GM12878 (cell line): ENCODE measurements at regions not wholly inside any gene's neighbourhood (a gene's known extent, or its start where the extent isn't known, plus 50 kb on each side); places are given as distances from the start of the nearest gene placed in this dataset.

Experiments used
- ATAC-seq: fragments of 200-7000 bp; cut with Tn5 transposase; 3 replicates; pipeline ENCODE4 v1.9.1; 2020; ENCODE audit warnings: mild to moderate bottlenecking, moderate library complexity
- BruUV-seq: library from RNA; stranded (reverse); fragments of 400-500 nt; replicated peaks from 2 replicates; lab custom pipeline; 2021; lab: Mats Ljungman, UMichigan
- CTCF ChIA-PET: fragments of 300-600 bp; sonication (Branson Sonifier 250); formaldehyde crosslinking; extraction: SDS; loops from one replicate; lab custom pipeline; 2021; ENCODE audit warnings: inconsistent platforms; lab: Yijun Ruan, JAX
- POLR2A ChIA-PET: fragments of 350-600 bp; formaldehyde crosslinking; extraction: SDS; loops from one replicate; lab custom pipeline; 2021; ENCODE audit warnings: inconsistent platforms; lab: Charles Lee
- RAD21 ChIA-PET: fragments of 300-600 bp; sonication (Branson Sonifier 250); formaldehyde crosslinking; loops from one replicate; lab custom pipeline; 2023; ENCODE audit warnings: antibody characterized with exemption; ENCODE audit not compliant: unreplicated experiment; lab: Charles Lee
- SMC1A ChIA-PET: fragments of 300-600 bp; sonication (Branson Sonifier 250); formaldehyde crosslinking; loops from one replicate; lab custom pipeline; 2023; ENCODE audit not compliant: unreplicated experiment, uncharacterized antibody; lab: Charles Lee
- DNase-seq: peaks from one replicate; pipeline ENCODE4 v3.0.0-alpha.2; 2011; ENCODE audit warnings: low read depth, low spot score
- FAIRE-seq: peaks from 3 replicates; lab custom pipeline; 2011; peaks lifted over from hg19 to GRCh38; lab: Jason Lieb, UNC
- H2AFZ ChIP-seq: 2 replicates; pipeline ENCODE4 v1.6.0; 2011; ENCODE audit warnings: low read depth, low read length, control low read depth; ENCODE audit not compliant: control insufficient read depth
- H3K27ac ChIP-seq: 2 replicates; pipeline ENCODE4 v1.5.1; 2011; ENCODE audit warnings: control low read depth; ENCODE audit not compliant: control insufficient read depth, insufficient read depth
- H3K27me3 ChIP-seq, 2 experiments: replicated peaks in 1 of 2; 2 replicates each; pipeline versions ENCODE4 v1.6.0 to v1.6.1; 2011; ENCODE audit warnings: low read length in 1 of 2; ENCODE audit not compliant: control insufficient read depth in 2 of 2, insufficient read depth in 2 of 2
- H3K36me3 ChIP-seq, 2 experiments: 2 replicates each; pipeline ENCODE4 v1.5.1; 2011; ENCODE audit warnings: low read length in 1 of 2; ENCODE audit not compliant: control insufficient read depth in 2 of 2, insufficient read depth in 2 of 2
- H3K4me1 ChIP-seq: 2 replicates; pipeline ENCODE4 v1.6.1; 2011; ENCODE audit warnings: mild to moderate bottlenecking, low read length, moderate library complexity, mixed read lengths; ENCODE audit not compliant: control insufficient read depth, insufficient read depth
- H3K4me2 ChIP-seq: 2 replicates; pipeline ENCODE4 v1.6.0; 2011; ENCODE audit warnings: control low read depth; ENCODE audit not compliant: control insufficient read depth, insufficient read depth
- H3K4me3 ChIP-seq: fragments of 200-600 bp; sonication (generic); 2 replicates; pipeline ENCODE4 v1.5.1; 2016
- H3K79me2 ChIP-seq: 2 replicates; pipeline ENCODE4 v1.6.0; 2011; ENCODE audit warnings: low read length; ENCODE audit not compliant: control insufficient read depth, insufficient read depth
- H3K9ac ChIP-seq: 2 replicates; pipeline ENCODE4 v1.8.0; 2011; ENCODE audit warnings: low read length, control low read depth, mixed read lengths; ENCODE audit not compliant: control insufficient read depth, insufficient read depth
- H3K9me3 ChIP-seq: replicated peaks from 3 replicates; pipeline ENCODE4 v1.5.1; 2011; ENCODE audit warnings: mild to moderate bottlenecking, low read length; ENCODE audit not compliant: control insufficient read depth, insufficient read depth
- H4K20me1 ChIP-seq: 2 replicates; pipeline ENCODE4 v1.6.0; 2011; ENCODE audit not compliant: control insufficient read depth, insufficient read depth
- ATF7 ChIP-seq: fragments of 450-650 bp; IDR thresholded peaks from 2 replicates; pipeline ENCODE4 v1.6.1; 2016; ENCODE audit warnings: low read depth, mild to moderate bottlenecking
- CBFB ChIP-seq: IDR thresholded peaks from 2 replicates; pipeline ENCODE4 v1.6.1; 2016; ENCODE audit warnings: antibody characterized with exemption, low read depth
- EGR1 ChIP-seq, 2 experiments: IDR thresholded peaks; 1 replicate in 1 of 2; 2 replicates in 1 of 2; pipeline ENCODE4 v1.6.1; 2011 to 2012; ENCODE audit warnings: low read depth in 2 of 2, low read length in 2 of 2, borderline replicate concordance in 1 of 2, mild to moderate bottlenecking in 1 of 2, moderate library complexity in 1 of 2
- EP300 ChIP-seq, 2 experiments: fragments of 150-350 bp in 1 of 2; IDR thresholded peaks; 2 replicates each; pipeline ENCODE4 v1.6.1; 2011 to 2012; ENCODE audit warnings: low read depth in 2 of 2, low read length in 2 of 2, borderline replicate concordance in 1 of 2, improper control_type of control experiment in 1 of 2, inconsistent platforms in 1 of 2; ENCODE audit not compliant: control insufficient read depth in 1 of 2
- HDAC2 ChIP-seq: fragments of 200-600 bp; sonication (generic); IDR thresholded peaks from 2 replicates; pipeline ENCODE4 v1.6.1; 2017
- MTA2 ChIP-seq: fragments of 450-650 bp; IDR thresholded peaks from 2 replicates; pipeline ENCODE4 v1.6.1; 2016; ENCODE audit warnings: low read depth, mild to moderate bottlenecking, moderate library complexity
- NFYB ChIP-seq: IDR thresholded peaks from 2 replicates; pipeline ENCODE4 v1.6.1; 2011; ENCODE audit warnings: low read depth, mild to moderate bottlenecking, low read length, improper control_type of control experiment, moderate library complexity; ENCODE audit not compliant: insufficient read depth
- NR2C1 ChIP-seq: fragments of 450-650 bp; IDR thresholded peaks from 2 replicates; pipeline ENCODE4 v1.6.1; 2017; ENCODE audit warnings: antibody characterized with exemption, mild to moderate bottlenecking, moderate library complexity
- RBBP5 ChIP-seq: fragments of 200-600 bp; sonication (generic); conservative IDR thresholded peaks from 2 replicates; pipeline ENCODE4 v1.6.1; 2016
- SIX5 ChIP-seq: IDR thresholded peaks from 2 replicates; pipeline ENCODE4 v1.6.1; 2011; ENCODE audit warnings: mild to moderate bottlenecking, low read depth, low read length, moderate library complexity; ENCODE audit not compliant: severe bottlenecking
- SMAD5 ChIP-seq: IDR thresholded peaks from 2 replicates; pipeline ENCODE4 v1.6.1; 2016; ENCODE audit warnings: antibody characterized with exemption, low read depth
- SMC3 ChIP-seq: IDR thresholded peaks from 2 replicates; pipeline ENCODE4 v1.6.1; 2011; ENCODE audit warnings: low read length, improper control_type of control experiment, borderline replicate concordance
- TARDBP ChIP-seq: IDR thresholded peaks from 2 replicates; pipeline ENCODE4 v1.6.1; 2016; ENCODE audit warnings: borderline replicate concordance
- YY1 ChIP-seq: IDR thresholded peaks from 2 replicates; pipeline ENCODE4 v1.6.1; 2011; ENCODE audit warnings: low read depth, mild to moderate bottlenecking, low read length
- ZNF274 ChIP-seq: IDR thresholded peaks from one replicate; pipeline ENCODE4 v1.8.0; 2011; ENCODE audit not compliant: insufficient read length, insufficient read depth
- ZNF622 ChIP-seq: fragments of 450-650 bp; IDR thresholded peaks from 2 replicates; pipeline ENCODE4 v1.6.1; 2017; ENCODE audit warnings: mild to moderate bottlenecking, inconsistent platforms
- WGBS: methylation state at CpG from one replicate; pipeline ENCODE4 v1.1.6; 2016; ENCODE audit warnings: low lambda C conversion rate; ENCODE audit not compliant: insufficient replicate concordance, insufficient coverage; ENCODE audit errors: missing lambda C conversion rate; 5-methylcytosine and 5-hydroxymethylcytosine counted together
- in situ Hi-C: fragments of 300-500 bp; cut with MboI; formaldehyde crosslinking; loops from 9 replicates; pipeline ENCODE4 v1.14.3; 2018; ENCODE audit warnings: mixed read lengths
- intact Hi-C: fragments of 100-400 bp; cut with micrococcal nuclease; formaldehyde crosslinking; loops from one replicate; pipeline ENCODE4 v1.14.2; 2022; ENCODE audit not compliant: unreplicated experiment
- TF ChIP-seq, protein P1 (sequence below): fragments of 450-650 bp; IDR thresholded peaks from 2 replicates; pipeline ENCODE4 v1.6.1; 2017; ENCODE audit warnings: borderline replicate concordance
- TF ChIP-seq, protein P2 (sequence below): IDR thresholded peaks from 2 replicates; pipeline ENCODE4 v1.6.1; 2011; ENCODE audit warnings: low read depth, mild to moderate bottlenecking, low read length, moderate library complexity, borderline replicate concordance; ENCODE audit errors: extremely low read depth
- TF ChIP-seq, protein P3 (sequence below), 3 experiments: IDR thresholded peaks in 2 of 3; conservative IDR thresholded peaks in 1 of 3; 2 replicates each; pipeline ENCODE4 v1.5.1; 2011; ENCODE audit warnings: low read depth in 3 of 3, low read length in 3 of 3, mild to moderate bottlenecking in 3 of 3, control low read depth in 2 of 3, moderate library complexity in 2 of 3, inconsistent platforms in 1 of 3, mixed read lengths in 1 of 3; ENCODE audit not compliant: control insufficient read depth in 2 of 3, insufficient read depth in 1 of 3; ENCODE audit errors: extremely low read depth in 1 of 3
- TF ChIP-seq, protein P4 (sequence below): fragments of 450-650 bp; IDR thresholded peaks from 2 replicates; pipeline ENCODE4 v1.6.1; 2014; ENCODE audit warnings: mild to moderate bottlenecking

DNA sequence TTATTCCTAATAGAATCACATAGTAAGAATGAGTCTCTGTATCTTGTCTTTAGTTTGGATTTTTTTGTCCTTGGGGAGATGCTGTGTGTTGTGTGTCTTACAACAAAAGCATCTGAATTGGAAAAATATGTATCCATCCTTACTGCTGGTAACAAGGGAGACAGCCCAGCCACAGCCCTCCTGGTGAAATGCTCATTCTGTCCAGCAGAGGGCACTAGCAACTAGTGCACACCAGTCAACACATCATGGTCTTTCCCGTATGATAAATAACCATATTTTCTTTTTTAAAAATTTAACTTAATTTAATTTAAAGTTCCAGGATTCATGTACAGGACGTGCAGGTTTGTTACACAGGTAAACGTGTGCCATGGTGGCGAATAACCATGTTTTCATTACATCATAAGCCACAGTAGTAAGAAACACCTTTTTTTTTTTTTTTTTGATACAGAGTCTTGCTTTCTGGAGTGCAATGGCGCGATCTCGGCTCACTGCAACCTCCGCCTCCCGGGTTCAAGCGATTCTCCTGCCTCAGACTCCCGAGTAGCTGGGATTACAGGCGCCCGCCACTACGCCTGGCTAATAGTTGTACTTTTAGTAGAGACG, 245.1 kb downstream of the PTBP2 start:
- ChIA-PET CTCF (interaction anchor here (0.7 to 3.1 kb wide), 8 partner anchors 11 to 1879 kb away, joined by 3 to 13 read pairs (median 4); no protein-coding TSS in a partner anchor), SMC1A (no interaction called here), RAD21 (interaction anchor here (1.6 to 3.4 kb wide), 3 partner anchors 84 to 1087 kb away, joined by 5 to 12 read pairs (median 6); no protein-coding TSS in a partner anchor), POLR2A (no interaction called here)
- DNase-seq, result peak; percentile 28
- no peaks in the 10 kb centered on the region for H3K27me3 ChIP-seq
- H3K4me1 ChIP-seq, result no peaks in the 10 kb centered on the region
- H3K36me3 ChIP-seq, result no peaks in the 10 kb centered on the region
- H3K9ac ChIP-seq, result no peak overlapping the region
- ATAC-seq, result peak; percentile 95
- in situ Hi-C loops (loop anchor here (25.0 kb wide), 1 partner anchor 846 kb away; no protein-coding TSS in a partner anchor), intact Hi-C loops (loop anchor here (1.0 to 10.0 kb wide), 6 partner anchors 84 to 1501 kb away; no protein-coding TSS in a partner anchor)
- WGBS, result 26% methylated on average over 15 of the region's 15 CpGs
- no peaks in the 10 kb centered on the region for H3K9me3 ChIP-seq
- H2AFZ ChIP-seq, result no peak overlapping the region
- H3K4me2 ChIP-seq, result no peak overlapping the region
- H4K20me1 ChIP-seq, result no peaks in the 10 kb centered on the region
- BruUV-seq, result no TSS peak
- H3K4me3 ChIP-seq, result no peak overlapping the region
- FAIRE-seq, result peak; percentile 85
- no peak overlapping the region for H3K27ac ChIP-seq
- H3K79me2 ChIP-seq, result no peaks in the 10 kb centered on the region
- no peak for TF ChIP-seq NFYB
- no peak for TF ChIP-seq TARDBP
- TF ChIP-seq NR2C1, result no peak
- TF ChIP-seq ATF7, result peak; percentile 49
- no peak for TF ChIP-seq CBFB
- TF ChIP-seq SIX5, result no peak
- no peak for TF ChIP-seq EP300 (IDR thresholded peaks at IDR 0.05; ENCODE audit: borderline replicate concordance in 1 of 2, control insufficient read depth in 1 of 2, low read depth in 2 of 2, low read length in 2 of 2)
- no peak for TF ChIP-seq ZNF274
- no peak for TF ChIP-seq HDAC2
- TF ChIP-seq, protein P1, sequence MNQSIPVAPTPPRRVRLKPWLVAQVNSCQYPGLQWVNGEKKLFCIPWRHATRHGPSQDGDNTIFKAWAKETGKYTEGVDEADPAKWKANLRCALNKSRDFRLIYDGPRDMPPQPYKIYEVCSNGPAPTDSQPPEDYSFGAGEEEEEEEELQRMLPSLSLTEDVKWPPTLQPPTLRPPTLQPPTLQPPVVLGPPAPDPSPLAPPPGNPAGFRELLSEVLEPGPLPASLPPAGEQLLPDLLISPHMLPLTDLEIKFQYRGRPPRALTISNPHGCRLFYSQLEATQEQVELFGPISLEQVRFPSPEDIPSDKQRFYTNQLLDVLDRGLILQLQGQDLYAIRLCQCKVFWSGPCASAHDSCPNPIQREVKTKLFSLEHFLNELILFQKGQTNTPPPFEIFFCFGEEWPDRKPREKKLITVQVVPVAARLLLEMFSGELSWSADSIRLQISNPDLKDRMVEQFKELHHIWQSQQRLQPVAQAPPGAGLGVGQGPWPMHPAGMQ, result no peak
- TF ChIP-seq, protein P2, sequence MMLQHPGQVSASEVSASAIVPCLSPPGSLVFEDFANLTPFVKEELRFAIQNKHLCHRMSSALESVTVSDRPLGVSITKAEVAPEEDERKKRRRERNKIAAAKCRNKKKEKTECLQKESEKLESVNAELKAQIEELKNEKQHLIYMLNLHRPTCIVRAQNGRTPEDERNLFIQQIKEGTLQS, result no peak
- TF ChIP-seq, protein P3, sequence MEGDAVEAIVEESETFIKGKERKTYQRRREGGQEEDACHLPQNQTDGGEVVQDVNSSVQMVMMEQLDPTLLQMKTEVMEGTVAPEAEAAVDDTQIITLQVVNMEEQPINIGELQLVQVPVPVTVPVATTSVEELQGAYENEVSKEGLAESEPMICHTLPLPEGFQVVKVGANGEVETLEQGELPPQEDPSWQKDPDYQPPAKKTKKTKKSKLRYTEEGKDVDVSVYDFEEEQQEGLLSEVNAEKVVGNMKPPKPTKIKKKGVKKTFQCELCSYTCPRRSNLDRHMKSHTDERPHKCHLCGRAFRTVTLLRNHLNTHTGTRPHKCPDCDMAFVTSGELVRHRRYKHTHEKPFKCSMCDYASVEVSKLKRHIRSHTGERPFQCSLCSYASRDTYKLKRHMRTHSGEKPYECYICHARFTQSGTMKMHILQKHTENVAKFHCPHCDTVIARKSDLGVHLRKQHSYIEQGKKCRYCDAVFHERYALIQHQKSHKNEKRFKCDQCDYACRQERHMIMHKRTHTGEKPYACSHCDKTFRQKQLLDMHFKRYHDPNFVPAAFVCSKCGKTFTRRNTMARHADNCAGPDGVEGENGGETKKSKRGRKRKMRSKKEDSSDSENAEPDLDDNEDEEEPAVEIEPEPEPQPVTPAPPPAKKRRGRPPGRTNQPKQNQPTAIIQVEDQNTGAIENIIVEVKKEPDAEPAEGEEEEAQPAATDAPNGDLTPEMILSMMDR (IDR thresholded peaks at IDR 0.05 in 2 of 3, conservative IDR thresholded peaks at IDR 0.05 in 1 of 3; ENCODE audit: control insufficient read depth in 2 of 3, extremely low read depth in 1 of 3, insufficient read depth in 1 of 3, low read depth in 3 of 3, low read length in 3 of 3), result peak; percentile 89 to 90 (median 89)
- TF ChIP-seq, protein P4, sequence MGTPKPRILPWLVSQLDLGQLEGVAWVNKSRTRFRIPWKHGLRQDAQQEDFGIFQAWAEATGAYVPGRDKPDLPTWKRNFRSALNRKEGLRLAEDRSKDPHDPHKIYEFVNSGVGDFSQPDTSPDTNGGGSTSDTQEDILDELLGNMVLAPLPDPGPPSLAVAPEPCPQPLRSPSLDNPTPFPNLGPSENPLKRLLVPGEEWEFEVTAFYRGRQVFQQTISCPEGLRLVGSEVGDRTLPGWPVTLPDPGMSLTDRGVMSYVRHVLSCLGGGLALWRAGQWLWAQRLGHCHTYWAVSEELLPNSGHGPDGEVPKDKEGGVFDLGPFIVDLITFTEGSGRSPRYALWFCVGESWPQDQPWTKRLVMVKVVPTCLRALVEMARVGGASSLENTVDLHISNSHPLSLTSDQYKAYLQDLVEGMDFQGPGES, result no peak
- TF ChIP-seq SMC3, result peak; percentile 87
- peak; percentile 63 for TF ChIP-seq YY1
- no peak for TF ChIP-seq MTA2
- no peak for TF ChIP-seq ZNF622
- no peak for TF ChIP-seq EGR1 (IDR thresholded peaks at IDR 0.05; ENCODE audit: borderline replicate concordance in 1 of 2, low read depth in 2 of 2, low read length in 2 of 2)
- no peak for TF ChIP-seq RBBP5
- TF ChIP-seq SMAD5, result no peak
